Stimulated activated CD8-positive, alpha-beta memory T cell treated with anti-CD3 and anti-CD28 coated beads, Interleukin-12 subunit alpha, Interleukin-12 subunit beta, amount 100 ng/mL, for 24 hours (primary cell): ENCODE measurements at regions not wholly inside any gene's neighbourhood (a gene's known extent, or its start where the extent isn't known, plus 50 kb on each side); places are given as distances from the start of the nearest gene placed in this dataset.

Source experiments
- DNase-seq: peaks from one replicate; pipeline ENCODE4 v3.0.0-alpha.2; 2020; ENCODE audit errors: extremely low read depth

GRCh38 chr9:120136696-120137095 lies 443.3 kb downstream of the CDK5RAP2 start:
- no peak for DNase-seq

- no peak for DNase-seq
These were observed 462.9 kb downstream of the CDK5RAP2 start for GRCh38 chr9:120117081-120117480.

DNA sequence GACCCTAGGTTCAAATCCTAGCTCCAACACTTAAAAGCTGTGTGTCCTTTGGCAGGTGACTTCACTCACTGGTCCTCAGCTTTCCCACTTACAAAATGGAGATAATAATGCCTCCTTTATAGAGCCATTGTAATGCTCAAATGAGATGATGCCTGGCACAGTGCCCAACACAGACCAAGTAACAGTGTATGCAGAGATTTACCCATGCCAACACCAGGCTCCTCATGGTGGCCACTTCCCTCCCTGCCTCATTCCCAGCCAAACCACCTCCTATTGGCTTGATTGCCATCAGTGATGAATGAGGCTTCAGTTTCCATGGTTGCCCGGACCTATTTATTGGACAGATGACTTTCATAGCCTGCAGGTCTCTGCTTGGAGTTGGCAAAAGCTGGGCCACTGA lies 469.4 kb downstream of the CDK5RAP2 start:
- DNase-seq: no peak

DNA sequence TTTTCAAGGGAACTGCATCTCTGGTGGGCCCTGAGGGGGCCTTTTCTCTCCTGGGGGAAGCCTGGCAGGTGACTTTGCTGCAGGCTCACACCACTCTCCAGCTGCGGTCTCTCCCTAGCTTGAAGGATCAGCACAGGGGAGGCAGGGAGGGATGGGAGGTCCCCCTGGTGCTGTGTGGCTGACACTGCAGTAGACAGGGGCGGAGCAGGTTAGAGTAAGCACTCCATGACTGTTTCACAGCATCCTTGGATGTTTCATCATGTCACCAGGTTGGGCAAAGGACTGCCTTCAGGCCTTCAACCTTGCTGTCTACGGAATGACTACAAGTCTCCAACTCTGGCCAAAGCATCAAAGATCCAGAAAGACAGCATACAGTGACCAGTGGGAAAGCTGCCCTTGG lies 470.7 kb downstream of the CDK5RAP2 start:
- DNase-seq: no peak

- DNase-seq: no peak
These were observed 472.8 kb downstream of the CDK5RAP2 start for GRCh38 chr9:120107138-120107537.

GRCh38 chr9:120104771-120105170 lies 475.2 kb downstream of the CDK5RAP2 start:
- no peak for DNase-seq

GRCh38 chr9:120100595-120100994 lies 479.4 kb downstream of the CDK5RAP2 start:
- no peak for DNase-seq

DNA sequence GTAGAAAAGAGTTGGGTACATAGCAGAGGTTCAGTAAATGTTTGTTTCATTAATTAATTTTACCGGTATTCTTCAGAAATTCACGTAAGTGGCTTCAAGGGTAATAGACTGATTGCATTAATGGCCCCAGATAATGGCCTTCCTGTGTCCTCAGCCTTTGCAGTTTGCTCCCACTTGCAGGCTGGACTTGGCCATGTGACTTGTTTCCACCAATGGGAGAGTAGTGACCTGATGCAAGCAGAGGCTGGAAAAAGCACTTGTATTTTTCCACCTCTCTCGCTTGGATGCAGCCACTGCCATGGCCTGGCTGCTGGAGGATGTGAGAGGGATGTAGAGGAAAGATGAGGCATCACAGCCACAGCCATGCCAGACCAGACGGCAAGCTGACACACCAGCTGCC lies 480.9 kb downstream of the CDK5RAP2 start:
- no peak for DNase-seq

DNA sequence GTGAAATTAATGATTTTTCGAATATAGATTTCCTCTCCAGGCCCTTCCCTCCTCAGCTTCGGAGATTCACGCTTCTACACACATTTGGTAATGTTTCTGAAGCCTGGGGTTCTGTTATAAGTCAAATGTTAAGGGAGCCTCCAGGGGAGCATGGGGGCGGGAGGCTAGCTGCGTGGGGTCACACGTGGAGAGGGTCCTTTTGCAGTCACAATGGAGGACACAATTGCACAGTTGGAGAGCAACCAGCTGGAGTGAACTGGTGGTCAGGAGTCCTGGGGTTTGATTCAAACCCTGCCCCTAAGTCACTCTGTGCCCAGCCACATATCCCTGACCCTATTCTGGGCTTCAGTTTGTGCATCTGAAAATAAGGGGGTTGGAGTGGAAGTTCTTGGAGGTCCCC lies 481.4 kb downstream of the CDK5RAP2 start:
- DNase-seq: no peak

DNA sequence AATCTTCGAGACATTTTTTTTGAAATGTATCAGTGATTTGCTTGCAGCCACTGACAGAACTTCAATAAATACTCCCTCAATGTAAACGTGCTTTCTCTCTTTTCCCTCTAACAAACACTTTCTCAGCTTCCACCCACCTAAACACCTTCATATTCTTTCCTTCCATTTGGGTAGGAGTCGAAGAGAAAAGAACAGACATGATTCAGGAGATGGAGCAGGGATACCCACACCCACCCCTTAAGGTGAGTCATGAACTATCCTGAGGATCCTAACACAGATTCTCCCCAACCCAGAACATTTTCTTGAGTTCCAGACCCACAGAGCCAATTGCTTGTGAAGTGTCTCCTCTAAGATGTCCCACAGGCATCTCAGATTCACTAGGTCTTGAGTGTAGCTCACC lies 488.8 kb downstream of the CDK5RAP2 start:
- no peak for DNase-seq

- DNase-seq: no peak
These were observed 499.1 kb downstream of the CDK5RAP2 start for GRCh38 chr9:120080849-120081248.

- DNase-seq: no peak
These were observed 501.9 kb downstream of the CDK5RAP2 start for GRCh38 chr9:120078112-120078511.

GRCh38 chr9:120071760-120072159 lies 508.2 kb downstream of the CDK5RAP2 start:
- no peak for DNase-seq

DNA sequence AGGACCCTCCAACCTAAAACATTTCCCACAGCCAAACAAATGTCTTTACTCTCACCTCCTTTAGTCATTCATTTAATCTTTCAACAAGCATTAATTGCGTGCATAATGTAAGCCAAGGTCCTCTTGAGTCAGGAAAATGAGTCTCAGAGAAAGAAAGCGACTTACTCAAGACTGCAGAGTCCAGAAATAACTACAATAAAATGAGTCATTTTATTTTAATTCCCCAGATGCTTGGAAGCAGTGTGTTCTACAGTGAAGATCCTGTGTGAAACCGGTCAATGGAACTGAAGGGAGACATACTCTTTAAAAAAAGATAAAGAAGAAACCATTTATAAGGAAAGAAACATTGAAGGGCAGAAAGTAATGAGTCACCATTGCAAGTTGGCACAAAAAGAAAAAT lies 513.7 kb downstream of the CDK5RAP2 start:
- DNase-seq: no peak

DNA sequence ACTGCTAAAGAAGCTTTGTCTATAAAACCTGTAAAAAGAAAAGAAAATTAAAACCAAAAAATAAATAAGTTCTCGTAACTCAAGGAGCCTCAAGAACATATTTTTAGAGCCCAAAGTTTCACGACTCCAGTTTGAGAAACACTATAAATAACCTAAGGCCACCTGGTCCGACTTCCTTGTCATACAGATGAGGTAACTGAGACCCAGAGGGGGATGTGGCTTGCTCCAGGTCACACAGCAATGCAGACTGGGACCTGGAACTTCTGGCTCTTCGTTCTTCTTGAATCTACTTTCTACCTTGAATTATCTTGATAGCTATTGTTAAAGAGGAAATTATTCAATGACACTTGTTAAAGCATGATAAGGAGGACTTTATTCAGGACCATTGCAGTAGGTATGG lies 514.8 kb downstream of the CDK5RAP2 start:
- no peak for DNase-seq

DNA sequence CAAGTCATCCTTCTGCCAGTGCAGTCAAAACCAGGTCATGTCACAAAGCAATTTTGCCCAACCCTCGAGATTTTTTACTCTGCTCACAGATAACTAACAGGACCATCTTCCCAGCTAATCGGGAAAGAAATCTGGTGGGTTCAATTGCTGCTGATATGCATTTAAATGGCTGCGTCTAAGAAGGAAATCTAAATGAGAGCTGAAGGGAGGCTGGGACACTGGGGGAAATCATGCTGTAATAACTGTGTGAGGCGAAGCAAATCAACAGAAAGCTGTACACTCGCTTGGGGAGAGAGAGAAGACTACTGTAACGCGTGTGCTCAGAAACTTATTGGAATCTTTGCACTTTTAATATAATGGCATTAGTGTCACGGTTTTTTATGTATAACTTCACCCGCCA lies 535.0 kb downstream of the CDK5RAP2 start:
- no peak for DNase-seq

- DNase-seq: no peak
These were observed 536.5 kb downstream of the CDK5RAP2 start for GRCh38 chr9:120043448-120043847.

- DNase-seq: no peak
These were observed 539.1 kb downstream of the CDK5RAP2 start for GRCh38 chr9:120040896-120041295.

DNA sequence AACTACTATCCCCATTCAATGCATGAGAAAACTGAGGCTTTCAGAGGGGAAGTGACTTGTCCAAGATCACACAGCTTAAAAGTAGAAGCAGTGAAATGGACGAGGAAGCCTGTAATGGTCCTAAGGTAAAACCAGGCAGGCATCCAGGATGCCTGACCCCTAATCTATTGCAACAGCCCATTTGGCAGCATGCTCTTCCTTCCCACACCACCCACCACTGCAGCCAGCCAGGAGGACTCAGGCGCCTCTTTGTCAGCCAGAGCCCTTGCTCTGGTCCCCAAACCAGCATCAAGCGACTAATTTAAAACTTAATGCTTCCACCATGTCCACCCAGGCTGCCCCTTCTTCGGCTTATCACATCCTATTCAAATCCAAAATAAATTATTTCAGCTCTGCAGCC lies 541.6 kb downstream of the CDK5RAP2 start:
- no peak for DNase-seq

DNA sequence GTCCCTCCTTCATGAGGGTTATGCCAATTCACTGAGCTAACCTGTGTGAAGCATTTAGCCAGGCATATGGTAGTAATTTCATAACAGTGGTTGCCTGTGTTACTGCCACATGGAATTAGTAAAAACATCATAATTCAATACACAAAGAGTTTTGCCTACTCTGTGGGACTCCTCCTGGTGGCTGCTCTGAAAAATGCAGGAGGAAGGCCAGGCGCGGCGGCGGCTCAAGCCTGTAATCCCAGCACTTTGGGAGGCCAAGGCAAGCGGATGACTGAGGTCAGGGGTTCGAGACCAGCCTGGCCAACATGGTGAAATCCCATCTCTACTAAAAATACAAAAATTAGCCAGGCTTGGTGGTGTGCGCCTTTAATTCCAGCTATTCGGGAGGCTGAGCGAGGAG lies 547.3 kb downstream of the CDK5RAP2 start:
- DNase-seq: no peak

DNA sequence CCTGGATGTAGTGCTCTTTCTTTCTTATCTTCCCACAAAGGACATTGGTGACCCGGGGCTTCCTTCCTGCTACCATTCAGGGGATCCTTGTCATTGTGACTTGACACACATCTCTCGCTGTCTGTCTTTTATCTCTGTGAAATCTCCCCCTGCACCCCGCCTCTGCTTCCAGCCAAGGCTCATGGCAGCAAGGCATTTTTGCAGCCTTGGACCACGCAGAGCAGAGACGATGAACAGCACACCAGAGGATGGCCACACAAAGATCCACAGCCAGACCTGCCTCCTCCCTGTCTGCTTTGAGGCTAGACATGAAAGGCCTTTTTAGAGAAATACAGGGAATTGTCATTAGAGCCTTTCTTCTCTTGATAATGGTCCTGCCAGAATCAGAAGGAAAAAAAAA lies 549.1 kb downstream of the CDK5RAP2 start:
- DNase-seq: no peak

- DNase-seq: no peak
These were observed 561.4 kb downstream of the CDK5RAP2 start for GRCh38 chr9:120018550-120018949.

DNA sequence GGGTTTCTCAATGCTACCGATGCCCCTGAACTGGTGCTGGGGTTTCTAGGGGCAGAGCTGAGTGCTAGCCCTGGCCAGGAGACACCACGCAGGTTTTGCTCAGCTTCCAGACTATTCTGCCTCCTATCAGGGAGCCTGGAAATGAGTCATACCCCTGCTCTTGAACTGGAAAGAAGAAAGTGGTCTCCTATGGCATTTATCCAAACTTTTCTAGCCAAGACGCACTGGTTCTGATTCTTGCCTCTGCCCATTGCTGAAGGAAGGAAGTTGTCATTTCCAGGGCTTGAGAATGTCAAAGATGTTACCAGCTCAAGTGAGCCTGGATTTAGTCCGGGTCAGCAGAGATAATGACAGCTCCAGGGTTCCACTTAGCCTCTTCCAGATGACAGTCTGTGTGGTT lies 561.9 kb downstream of the CDK5RAP2 start:
- no peak for DNase-seq

DNA sequence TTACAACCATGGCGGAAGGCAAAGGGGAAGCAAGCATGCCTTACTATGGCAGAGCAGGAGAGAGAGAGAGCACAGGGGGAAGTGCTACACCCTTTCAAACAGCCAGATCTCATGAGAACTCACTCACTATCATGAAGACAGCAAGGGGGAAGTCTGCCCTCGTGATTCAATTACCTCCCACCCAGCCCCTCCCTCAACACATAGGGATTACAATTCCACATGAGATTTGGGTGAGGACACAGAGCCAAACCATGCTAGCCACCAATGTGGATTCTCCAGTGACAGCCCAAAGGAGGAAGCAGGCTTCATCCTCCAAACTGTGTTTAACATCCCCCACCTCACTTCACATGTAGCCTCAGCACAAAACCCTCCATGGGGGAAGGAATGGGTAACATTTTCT lies 563.7 kb downstream of the CDK5RAP2 start:
- no peak for DNase-seq

DNA sequence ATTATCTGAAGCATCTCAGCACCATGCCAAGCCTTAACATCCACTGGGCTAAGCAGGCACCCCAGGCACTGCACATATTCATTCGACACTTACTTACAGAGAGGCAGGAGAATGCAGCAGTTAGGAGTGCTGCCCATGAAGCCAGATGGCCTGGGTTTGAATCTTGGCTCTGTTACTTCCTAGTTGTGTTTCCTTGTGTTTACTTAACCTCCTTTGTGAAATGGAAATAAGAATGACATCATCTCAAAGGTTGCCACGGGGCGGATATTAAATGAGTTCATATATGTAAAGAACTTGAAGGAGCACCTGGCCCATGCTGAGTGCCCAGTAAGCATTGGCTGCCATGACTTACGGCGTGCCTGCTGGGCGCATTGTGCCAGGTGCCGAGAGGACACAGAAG lies 565.2 kb downstream of the CDK5RAP2 start:
- no peak for DNase-seq
